ENCODE measurements at regions not wholly inside any gene's neighbourhood (a gene's known extent, or its start where the extent isn't known, plus 50 kb on each side); places are given as distances from the start of the nearest gene placed in this dataset.

GRCh38 chr15:93570527-93570926 is 481.5 kb upstream of the RGMA start:
- no peak for DNase-seq (ENCODE audit: low read depth in 2 of 2, low spot score in 1 of 2)

- no peak for DNase-seq (ENCODE audit: low read depth in 2 of 2, low spot score in 1 of 2)
Observed at GRCh38 chr15:93566762-93567161, 477.8 kb upstream of the RGMA start.

GRCh38 chr15:93565201-93565600 is 476.2 kb upstream of the RGMA start:
- DNase-seq (ENCODE audit: low read depth in 2 of 2, low spot score in 1 of 2) = no peak

GRCh38 chr15:93563218-93563617 is 474.2 kb upstream of the RGMA start:
- DNase-seq (ENCODE audit: low read depth in 2 of 2, low spot score in 1 of 2) = no peak

GRCh38 chr15:93562395-93563123 is 473.5 kb upstream of the RGMA start:
- no peak for DNase-seq (ENCODE audit: low read depth in 2 of 2, low spot score in 1 of 2)

- DNase-seq (ENCODE audit: low read depth in 2 of 2, low spot score in 1 of 2) = no peak
Observed at GRCh38 chr15:93557696-93558095, 468.7 kb upstream of the RGMA start.

GRCh38 chr15:93553167-93553935 is 464.3 kb upstream of the RGMA start:
- DNase-seq (ENCODE audit: low read depth in 2 of 2, low spot score in 1 of 2) = no peak

GRCh38 chr15:93543093-93543492 is 454.1 kb upstream of the RGMA start:
- DNase-seq (ENCODE audit: low read depth in 2 of 2, low spot score in 1 of 2) = no peak

GRCh38 chr15:93527374-93528050 is 438.5 kb upstream of the RGMA start:
- DNase-seq (ENCODE audit: low read depth in 2 of 2, low spot score in 1 of 2) = no peak

GRCh38 chr15:93524432-93524831 is 435.4 kb upstream of the RGMA start:
- no peak for DNase-seq (ENCODE audit: low read depth in 2 of 2, low spot score in 1 of 2)

- DNase-seq (ENCODE audit: low read depth in 2 of 2, low spot score in 1 of 2) = no peak
Observed at GRCh38 chr15:93523481-93523880, 434.5 kb upstream of the RGMA start.

GRCh38 chr15:93520206-93520605 is 431.2 kb upstream of the RGMA start:
- no peak for DNase-seq (ENCODE audit: low read depth in 2 of 2, low spot score in 1 of 2)

- no peak for DNase-seq (ENCODE audit: low read depth in 2 of 2, low spot score in 1 of 2)
Observed at GRCh38 chr15:93519599-93519998, 430.6 kb upstream of the RGMA start.

GRCh38 chr15:93517176-93517575 is 428.2 kb upstream of the RGMA start:
- DNase-seq (ENCODE audit: low read depth in 2 of 2, low spot score in 1 of 2) = no peak

GRCh38 chr15:93515256-93516051 is 426.4 kb upstream of the RGMA start:
- no peak for DNase-seq (ENCODE audit: low read depth in 2 of 2, low spot score in 1 of 2)

GRCh38 chr15:93506646-93507045 is 417.6 kb upstream of the RGMA start:
- no peak for DNase-seq (ENCODE audit: low read depth in 2 of 2, low spot score in 1 of 2)

- no peak for DNase-seq (ENCODE audit: low read depth in 2 of 2, low spot score in 1 of 2)
Observed at GRCh38 chr15:93505506-93505905, 416.5 kb upstream of the RGMA start.

GRCh38 chr15:93501946-93502345 is 412.9 kb upstream of the RGMA start:
- DNase-seq (ENCODE audit: low read depth in 2 of 2, low spot score in 1 of 2) = no peak

GRCh38 chr15:93500155-93500554 is 411.1 kb upstream of the RGMA start:
- no peak for DNase-seq (ENCODE audit: low read depth in 2 of 2, low spot score in 1 of 2)

- DNase-seq (ENCODE audit: low read depth in 2 of 2, low spot score in 1 of 2) = no peak
Observed at GRCh38 chr15:93497291-93497690, 408.3 kb upstream of the RGMA start.

GRCh38 chr15:93496888-93497287 is 407.9 kb upstream of the RGMA start:
- no peak for DNase-seq (ENCODE audit: low read depth in 2 of 2, low spot score in 1 of 2)
